DOHH2 (cell line): ENCODE measurements at regions not wholly inside any gene's neighbourhood (a gene's known extent, or its start where the extent isn't known, plus 50 kb on each side); places are given as distances from the start of the nearest gene placed in this dataset.

ENCODE experiments used
- H3F3A ChIP-seq: fragments of 200-600 bp; sonication (generic), shearing (Covaris generic); 2 replicates; pipeline ENCODE4 v1.6.0; 2016; ENCODE audit warnings: antibody characterized with exemption, mild to moderate bottlenecking; ENCODE audit not compliant: control insufficient read depth, insufficient read depth
- H3K27ac ChIP-seq: fragments of 200-600 bp; sonication (generic); 2 replicates; pipeline ENCODE4 v1.5.1; 2014; ENCODE audit warnings: low read depth, mild to moderate bottlenecking, low read length, moderate library complexity
- H3K27me3 ChIP-seq: fragments of 200-600 bp; sonication (generic); 2 replicates; pipeline ENCODE4 v1.6.1; 2014; ENCODE audit warnings: mild to moderate bottlenecking, low read length, mixed read lengths; ENCODE audit not compliant: control insufficient read depth
- H3K36me3 ChIP-seq: fragments of 200-600 bp; sonication (generic); 2 replicates; pipeline ENCODE4 v1.6.1; 2014; ENCODE audit warnings: mild to moderate bottlenecking, low read length, moderate library complexity, mixed read lengths; ENCODE audit not compliant: control insufficient read depth
- H3K4me1 ChIP-seq: fragments of 200-600 bp; sonication (generic); 2 replicates; pipeline ENCODE4 v1.6.1; 2014; ENCODE audit warnings: mild to moderate bottlenecking, low read length, mixed read lengths; ENCODE audit not compliant: control insufficient read depth
- H3K4me2 ChIP-seq: fragments of 200-600 bp; sonication (generic); 2 replicates; pipeline ENCODE4 v1.6.0; 2014; ENCODE audit warnings: mild to moderate bottlenecking, low read length, moderate library complexity
- H3K4me3 ChIP-seq: fragments of 200-600 bp; sonication (generic); 2 replicates; pipeline ENCODE4 v1.5.1; 2014; ENCODE audit warnings: mild to moderate bottlenecking, low read length, mixed read lengths
- H3K79me2 ChIP-seq: fragments of 200-600 bp; sonication (generic); 2 replicates; pipeline ENCODE4 v1.6.1; 2014; ENCODE audit warnings: mild to moderate bottlenecking, low read length, mixed read lengths; ENCODE audit not compliant: control insufficient read depth
- H3K9me2 ChIP-seq: fragments of 200-600 bp; sonication (generic); replicated peaks from 2 replicates; pipeline ENCODE4 v1.6.1; 2014; ENCODE audit warnings: mild to moderate bottlenecking, low read length, mixed read lengths; ENCODE audit not compliant: control insufficient read depth
- H3K9me3 ChIP-seq: fragments of 200-600 bp; sonication (generic); 2 replicates; pipeline ENCODE4 v1.6.1; 2014; ENCODE audit warnings: antibody characterized with exemption, low read length, mixed read lengths; ENCODE audit not compliant: control insufficient read depth, insufficient read depth
- H4K20me1 ChIP-seq: fragments of 200-600 bp; sonication (generic); 2 replicates; pipeline ENCODE4 v1.6.0; 2014; ENCODE audit warnings: low read depth, mild to moderate bottlenecking, antibody characterized with exemption, low read length, moderate library complexity; ENCODE audit not compliant: control insufficient read depth, insufficient read depth
- EZH2phosphoT487 ChIP-seq: fragments of 200-600 bp; sonication (generic); IDR thresholded peaks from 2 replicates; pipeline ENCODE4 v1.6.1; 2017; ENCODE audit warnings: borderline replicate concordance, mild to moderate bottlenecking, antibody characterized with exemption, low read length, moderate library complexity, mixed read lengths
- TF ChIP-seq, protein P1 (sequence below): fragments of 200-600 bp; sonication (generic); IDR thresholded peaks from one replicate; pipeline ENCODE4 v1.5.1; 2014; ENCODE audit warnings: antibody characterized with exemption, mild to moderate bottlenecking, low read depth, low read length; ENCODE audit not compliant: poor library complexity, severe bottlenecking

DNA sequence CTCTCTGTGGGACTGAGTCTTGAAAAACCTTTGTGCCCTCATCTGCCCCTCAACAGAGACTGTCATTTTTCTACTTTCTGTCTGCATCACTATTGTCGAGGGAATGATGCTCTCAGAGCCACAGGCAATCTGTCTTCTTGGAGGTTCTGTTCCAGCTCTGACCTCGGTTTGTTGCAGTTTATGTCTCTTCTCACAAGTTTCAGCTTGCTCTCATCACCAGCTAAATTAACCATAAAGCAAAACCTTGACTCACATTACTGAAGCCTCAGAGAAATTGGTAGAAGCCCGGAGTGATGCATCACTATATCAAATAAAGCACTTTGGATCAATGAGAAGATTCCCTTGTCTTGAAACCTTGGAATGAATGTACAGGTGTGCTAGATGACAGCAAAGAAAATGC, 60.6 kb upstream of the BLID start:
- no peaks in the 10 kb centered on the region for H3K9me2 ChIP-seq
- no peaks in the 10 kb centered on the region for H3K27me3 ChIP-seq
- H3K79me2 ChIP-seq = no peaks in the 10 kb centered on the region
- H3F3A ChIP-seq = no peaks in the 10 kb centered on the region
- no peaks in the 10 kb centered on the region for H3K4me1 ChIP-seq
- H3K36me3 ChIP-seq = no peaks in the 10 kb centered on the region
- H3K27ac ChIP-seq = no peak overlapping the region
- no peaks in the 10 kb centered on the region for H3K9me3 ChIP-seq
- no peaks in the 10 kb centered on the region for H4K20me1 ChIP-seq
- H3K4me2 ChIP-seq = no peak overlapping the region
- TF ChIP-seq, protein P1, sequence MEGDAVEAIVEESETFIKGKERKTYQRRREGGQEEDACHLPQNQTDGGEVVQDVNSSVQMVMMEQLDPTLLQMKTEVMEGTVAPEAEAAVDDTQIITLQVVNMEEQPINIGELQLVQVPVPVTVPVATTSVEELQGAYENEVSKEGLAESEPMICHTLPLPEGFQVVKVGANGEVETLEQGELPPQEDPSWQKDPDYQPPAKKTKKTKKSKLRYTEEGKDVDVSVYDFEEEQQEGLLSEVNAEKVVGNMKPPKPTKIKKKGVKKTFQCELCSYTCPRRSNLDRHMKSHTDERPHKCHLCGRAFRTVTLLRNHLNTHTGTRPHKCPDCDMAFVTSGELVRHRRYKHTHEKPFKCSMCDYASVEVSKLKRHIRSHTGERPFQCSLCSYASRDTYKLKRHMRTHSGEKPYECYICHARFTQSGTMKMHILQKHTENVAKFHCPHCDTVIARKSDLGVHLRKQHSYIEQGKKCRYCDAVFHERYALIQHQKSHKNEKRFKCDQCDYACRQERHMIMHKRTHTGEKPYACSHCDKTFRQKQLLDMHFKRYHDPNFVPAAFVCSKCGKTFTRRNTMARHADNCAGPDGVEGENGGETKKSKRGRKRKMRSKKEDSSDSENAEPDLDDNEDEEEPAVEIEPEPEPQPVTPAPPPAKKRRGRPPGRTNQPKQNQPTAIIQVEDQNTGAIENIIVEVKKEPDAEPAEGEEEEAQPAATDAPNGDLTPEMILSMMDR = no peak
- no peak for TF ChIP-seq EZH2phosphoT487
- H3K4me3 ChIP-seq = no peak overlapping the region

DNA sequence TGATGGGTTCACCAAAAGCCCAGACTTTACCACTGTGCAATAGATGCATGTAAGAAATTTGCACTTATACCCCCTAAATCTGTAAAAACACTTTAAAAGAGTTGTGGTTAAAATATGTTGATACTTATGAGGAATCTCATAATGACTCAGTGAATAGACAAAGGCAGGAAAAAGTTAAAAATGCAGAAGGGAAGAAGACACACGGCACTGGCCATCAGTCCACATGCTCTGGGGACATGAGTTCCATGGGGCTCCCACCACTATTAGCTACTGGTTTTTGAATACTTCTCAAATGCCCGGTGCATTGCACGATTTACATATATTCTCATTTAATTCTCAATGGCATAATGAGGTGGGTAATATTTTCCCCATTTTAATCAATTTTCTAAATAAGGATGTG, 59.3 kb upstream of the BLID start:
- Histone ChIP-seq H3K27me3 (no peaks in the 10 kb centered on the region), H3K79me2 (no peaks in the 10 kb centered on the region), H4K20me1 (no peaks in the 10 kb centered on the region), H3K9me3 (no peaks in the 10 kb centered on the region), H3F3A (no peaks in the 10 kb centered on the region), H3K4me2 (no peak overlapping the region), H3K27ac (no peak overlapping the region), H3K4me3 (no peak overlapping the region), H3K4me1 (no peaks in the 10 kb centered on the region), H3K36me3 (no peaks in the 10 kb centered on the region), H3K9me2 (no peaks in the 10 kb centered on the region)
- no peak for TF ChIP-seq EZH2phosphoT487
- TF ChIP-seq, protein P1 = no peak

DNA sequence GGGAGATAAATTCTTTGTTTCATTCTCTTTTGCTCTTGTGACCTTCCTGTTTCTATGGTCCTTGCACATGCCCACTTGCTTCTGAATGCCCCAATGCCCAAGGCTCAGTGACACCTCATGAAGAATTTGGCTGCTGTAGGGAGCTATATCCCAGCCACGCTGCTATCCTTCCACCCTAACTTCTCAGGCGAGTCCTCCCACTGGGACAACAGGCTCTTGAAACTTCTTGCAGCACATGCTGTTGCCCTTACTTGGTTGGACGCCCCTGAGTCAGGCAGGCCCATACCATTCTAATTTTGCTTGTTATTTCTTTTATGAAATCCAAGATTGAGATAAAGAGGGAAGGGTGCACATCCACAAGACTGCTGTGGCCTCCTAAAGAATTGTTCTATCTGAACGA, 57.6 kb upstream of the BLID start:
- no peak overlapping the region for H3K27ac ChIP-seq
- H3K79me2 ChIP-seq = no peaks in the 10 kb centered on the region
- no peak overlapping the region for H3K4me2 ChIP-seq
- no peak overlapping the region for H3K4me3 ChIP-seq
- TF ChIP-seq EZH2phosphoT487 = no peak
- TF ChIP-seq, protein P1 = no peak
- no peaks in the 10 kb centered on the region for H3K36me3 ChIP-seq
- H3K9me3 ChIP-seq = no peaks in the 10 kb centered on the region
- no peaks in the 10 kb centered on the region for H4K20me1 ChIP-seq
- H3K4me1 ChIP-seq = no peaks in the 10 kb centered on the region
- H3K27me3 ChIP-seq = no peaks in the 10 kb centered on the region
- no peaks in the 10 kb centered on the region for H3K9me2 ChIP-seq
- no peaks in the 10 kb centered on the region for H3F3A ChIP-seq

DNA sequence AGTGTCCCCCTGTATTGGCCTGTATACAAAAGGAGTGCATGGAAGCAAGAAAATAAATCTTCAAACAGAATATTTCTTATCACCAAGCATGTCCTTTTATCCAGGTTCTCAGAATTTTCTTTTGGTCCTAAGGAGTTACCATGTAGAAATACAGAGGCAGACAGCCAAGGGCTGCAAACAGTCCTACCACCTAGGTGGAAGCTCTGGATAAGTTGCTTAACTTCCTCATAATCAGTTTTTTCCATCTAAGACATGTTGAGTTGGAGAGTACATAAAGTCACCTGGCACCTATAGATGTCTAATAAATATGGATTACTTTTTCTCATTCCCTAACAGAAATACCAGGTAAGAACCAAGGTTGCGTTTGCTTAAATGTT, 57.0 kb upstream of the BLID start:
- no peaks in the 10 kb centered on the region for H3K27me3 ChIP-seq
- no peaks in the 10 kb centered on the region for H3K9me3 ChIP-seq
- H3K4me3 ChIP-seq = no peak overlapping the region
- no peak overlapping the region for H3K4me2 ChIP-seq
- no peaks in the 10 kb centered on the region for H4K20me1 ChIP-seq
- TF ChIP-seq, protein P1 = no peak
- no peak for TF ChIP-seq EZH2phosphoT487
- H3K27ac ChIP-seq = no peak overlapping the region
- no peaks in the 10 kb centered on the region for H3K4me1 ChIP-seq
- H3K9me2 ChIP-seq = no peaks in the 10 kb centered on the region
- H3K79me2 ChIP-seq = no peaks in the 10 kb centered on the region
- no peaks in the 10 kb centered on the region for H3K36me3 ChIP-seq
- no peaks in the 10 kb centered on the region for H3F3A ChIP-seq
